Mammary epithelial cell (primary cell): ENCODE measurements at regions not wholly inside any gene's neighbourhood (a gene's known extent, or its start where the extent isn't known, plus 50 kb on each side); places are given as distances from the start of the nearest gene placed in this dataset.

Experiments used
- EZH2 ChIP-seq: IDR thresholded peaks from 2 replicates; pipeline ENCODE4 v1.6.1; 2012; ENCODE audit warnings: low read length, inconsistent platforms, borderline replicate concordance
- TF ChIP-seq, protein P1 (sequence below), 2 donors: IDR thresholded peaks in 1 of 2; conservative IDR thresholded peaks in 1 of 2; 2 replicates each; pipeline ENCODE4 v1.5.1; 2011 to 2012; ENCODE audit warnings: inconsistent platforms in 2 of 2, low read length in 2 of 2, mild to moderate bottlenecking in 2 of 2, control low read depth in 1 of 2, low read depth in 1 of 2; ENCODE audit not compliant: insufficient read depth in 1 of 2; ENCODE audit errors: extremely low read depth in 1 of 2

DNA sequence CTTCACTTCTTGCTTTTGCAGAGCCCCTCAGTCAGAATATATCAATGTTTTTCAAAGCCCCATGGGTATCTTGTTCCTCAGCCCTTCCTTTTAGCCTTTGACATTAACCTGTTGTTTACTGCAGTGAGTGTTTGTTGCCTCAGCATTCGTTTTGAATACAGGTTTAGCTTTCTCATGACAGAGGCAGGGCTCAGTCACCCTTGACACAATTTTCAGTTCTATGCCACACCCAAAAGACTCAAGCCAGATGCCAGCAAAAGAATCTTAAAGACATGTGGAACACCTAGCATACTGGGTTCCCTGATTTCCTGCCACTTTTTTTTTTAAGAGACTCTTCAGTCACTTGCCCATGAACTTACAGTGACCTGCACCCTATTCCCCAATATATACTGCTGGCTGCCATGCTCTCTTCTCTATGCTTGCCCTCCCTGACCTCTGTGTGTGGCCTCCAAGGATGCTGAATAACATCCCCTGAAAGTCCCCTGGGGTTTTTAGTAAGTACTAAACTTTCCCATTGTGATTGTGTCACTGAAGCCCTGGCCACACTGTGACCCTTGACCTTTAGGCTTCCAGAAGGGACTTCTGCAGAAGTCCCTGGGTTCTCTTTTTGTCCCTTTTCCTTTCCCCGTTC is 1225.5 kb downstream of the TBC1D22A start:
- TF ChIP-seq, protein P1, sequence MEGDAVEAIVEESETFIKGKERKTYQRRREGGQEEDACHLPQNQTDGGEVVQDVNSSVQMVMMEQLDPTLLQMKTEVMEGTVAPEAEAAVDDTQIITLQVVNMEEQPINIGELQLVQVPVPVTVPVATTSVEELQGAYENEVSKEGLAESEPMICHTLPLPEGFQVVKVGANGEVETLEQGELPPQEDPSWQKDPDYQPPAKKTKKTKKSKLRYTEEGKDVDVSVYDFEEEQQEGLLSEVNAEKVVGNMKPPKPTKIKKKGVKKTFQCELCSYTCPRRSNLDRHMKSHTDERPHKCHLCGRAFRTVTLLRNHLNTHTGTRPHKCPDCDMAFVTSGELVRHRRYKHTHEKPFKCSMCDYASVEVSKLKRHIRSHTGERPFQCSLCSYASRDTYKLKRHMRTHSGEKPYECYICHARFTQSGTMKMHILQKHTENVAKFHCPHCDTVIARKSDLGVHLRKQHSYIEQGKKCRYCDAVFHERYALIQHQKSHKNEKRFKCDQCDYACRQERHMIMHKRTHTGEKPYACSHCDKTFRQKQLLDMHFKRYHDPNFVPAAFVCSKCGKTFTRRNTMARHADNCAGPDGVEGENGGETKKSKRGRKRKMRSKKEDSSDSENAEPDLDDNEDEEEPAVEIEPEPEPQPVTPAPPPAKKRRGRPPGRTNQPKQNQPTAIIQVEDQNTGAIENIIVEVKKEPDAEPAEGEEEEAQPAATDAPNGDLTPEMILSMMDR (conservative IDR thresholded peaks at IDR 0.05 in 1 of 2, IDR thresholded peaks at IDR 0.05 in 1 of 2; ENCODE audit: extremely low read depth in 1 of 2, insufficient read depth in 1 of 2, low read depth in 1 of 2, low read length in 2 of 2), result no peak
- no peak for TF ChIP-seq EZH2
